ENCODE measurements at regions not wholly inside any gene's neighbourhood (a gene's known extent, or its start where the extent isn't known, plus 50 kb on each side); places are given as distances from the start of the nearest gene placed in this dataset.
"Not testable (repeated sequence)": the region's sequence is repeated elsewhere in the genome, so short reads cannot be mapped to it uniquely, and the experiment has no call there.

DNA sequence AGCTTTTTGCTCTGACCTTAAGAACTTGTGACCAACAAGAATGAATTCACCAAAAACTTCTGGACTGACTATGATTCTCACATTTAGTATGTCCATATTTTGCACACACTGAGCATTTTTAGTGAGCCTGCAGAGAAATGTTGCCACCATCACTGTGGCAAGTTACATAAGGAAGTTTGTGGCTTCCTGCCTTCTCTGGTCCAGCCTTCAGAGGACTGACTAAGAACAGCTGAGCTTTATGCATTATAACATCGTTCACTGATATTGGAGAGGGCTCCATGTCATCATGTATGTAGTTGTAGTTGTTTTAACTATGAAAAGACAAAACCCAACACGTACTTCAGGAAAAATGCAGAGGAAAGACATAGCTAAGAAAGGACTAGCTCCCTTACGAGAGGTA lies 218.0 kb upstream of the CRIM1 start:
- Histone ChIP-seq H3K9me3 (ENCODE audit: control insufficient read depth, low read length) (no peaks in the 10 kb centered on the region), H3K27ac (ENCODE audit: insufficient read depth, low read length, poor library complexity, severe bottlenecking) (no peak overlapping the region), H3K4me3 (ENCODE audit: insufficient read depth, low read depth, low read length, poor library complexity, severe bottlenecking) (no peak overlapping the region), H3K27me3 (replicated peaks; ENCODE audit: control insufficient read depth, insufficient read depth, low read length, poor library complexity, severe bottlenecking) (no peaks in the 10 kb centered on the region), H3K4me1 (ENCODE audit: control insufficient read depth, insufficient read depth, low read length, poor library complexity, severe bottlenecking) (peaks cover 4% of the 10 kb centered on the region), H3K36me3 (ENCODE audit: control insufficient read depth, insufficient read depth, low read length) (no peaks in the 10 kb centered on the region)
- no peak for DNase-seq

DNA sequence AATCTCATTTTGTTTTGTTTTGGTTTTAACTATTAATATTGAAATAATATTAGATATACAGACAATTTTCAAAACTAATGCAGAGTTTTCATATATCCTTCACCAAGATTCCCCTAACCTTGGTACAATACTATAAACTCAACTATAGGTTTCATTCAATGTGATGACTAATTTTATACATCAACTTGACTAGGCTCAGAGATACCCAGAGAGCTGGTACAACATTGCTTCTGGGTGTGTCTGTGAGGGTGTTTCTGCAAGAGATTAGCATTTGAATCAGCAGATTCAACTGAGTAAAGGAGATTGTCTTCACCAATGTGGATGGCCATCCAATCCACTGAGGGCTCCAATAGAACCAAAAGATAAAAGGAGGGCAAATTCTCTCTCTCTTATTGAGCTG lies 221.3 kb upstream of the CRIM1 start:
- no peaks in the 10 kb centered on the region for H3K9me3 ChIP-seq (ENCODE audit: control insufficient read depth, low read length)
- H3K27ac ChIP-seq (ENCODE audit: insufficient read depth, low read length, poor library complexity, severe bottlenecking) = no peak overlapping the region
- no peaks in the 10 kb centered on the region for H3K36me3 ChIP-seq (ENCODE audit: control insufficient read depth, insufficient read depth, low read length)
- H3K27me3 ChIP-seq (replicated peaks; ENCODE audit: control insufficient read depth, insufficient read depth, low read length, poor library complexity, severe bottlenecking) = no peaks in the 10 kb centered on the region
- peaks cover 4% of the 10 kb centered on the region for H3K4me1 ChIP-seq (ENCODE audit: control insufficient read depth, insufficient read depth, low read length, poor library complexity, severe bottlenecking)
- no peak for DNase-seq
- H3K4me3 ChIP-seq (ENCODE audit: insufficient read depth, low read depth, low read length, poor library complexity, severe bottlenecking) = no peak overlapping the region

DNA sequence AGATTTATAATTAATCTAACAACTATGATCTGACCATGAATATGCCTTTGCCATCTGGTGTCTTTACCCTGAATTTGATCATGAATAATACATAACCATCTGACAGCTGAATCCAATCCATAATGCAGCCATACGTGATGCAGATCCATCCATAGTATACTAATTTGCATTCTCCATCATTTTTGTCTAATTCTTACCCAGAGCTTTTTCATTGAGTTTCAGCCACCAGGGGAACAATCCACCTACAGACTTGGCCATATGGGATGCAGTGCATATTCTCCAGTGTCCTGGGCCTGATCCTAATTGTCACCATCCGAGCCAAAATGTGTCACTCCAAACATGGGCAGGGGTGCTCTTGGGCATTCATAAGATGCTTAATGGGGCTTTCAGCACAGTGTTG lies 227.2 kb upstream of the CRIM1 start:
- H3K27me3 ChIP-seq (replicated peaks; ENCODE audit: control insufficient read depth, insufficient read depth, low read length, poor library complexity, severe bottlenecking) = no peaks in the 10 kb centered on the region
- no peak for DNase-seq
- no peak overlapping the region for H3K27ac ChIP-seq (ENCODE audit: insufficient read depth, low read length, poor library complexity, severe bottlenecking)
- H3K4me3 ChIP-seq (ENCODE audit: insufficient read depth, low read depth, low read length, poor library complexity, severe bottlenecking) = no peak overlapping the region
- no peaks in the 10 kb centered on the region for H3K9me3 ChIP-seq (ENCODE audit: control insufficient read depth, low read length)
- no peaks in the 10 kb centered on the region for H3K4me1 ChIP-seq (ENCODE audit: control insufficient read depth, insufficient read depth, low read length, poor library complexity, severe bottlenecking)
- H3K36me3 ChIP-seq (ENCODE audit: control insufficient read depth, insufficient read depth, low read length) = no peaks in the 10 kb centered on the region

GRCh38 chr2:36125702-36126101 lies 229.9 kb upstream of the CRIM1 start:
- DNase-seq = no peak
- H3K4me1 ChIP-seq (ENCODE audit: control insufficient read depth, insufficient read depth, low read length, poor library complexity, severe bottlenecking) = no peaks in the 10 kb centered on the region
- H3K36me3 ChIP-seq (ENCODE audit: control insufficient read depth, insufficient read depth, low read length) = no peaks in the 10 kb centered on the region

DNA sequence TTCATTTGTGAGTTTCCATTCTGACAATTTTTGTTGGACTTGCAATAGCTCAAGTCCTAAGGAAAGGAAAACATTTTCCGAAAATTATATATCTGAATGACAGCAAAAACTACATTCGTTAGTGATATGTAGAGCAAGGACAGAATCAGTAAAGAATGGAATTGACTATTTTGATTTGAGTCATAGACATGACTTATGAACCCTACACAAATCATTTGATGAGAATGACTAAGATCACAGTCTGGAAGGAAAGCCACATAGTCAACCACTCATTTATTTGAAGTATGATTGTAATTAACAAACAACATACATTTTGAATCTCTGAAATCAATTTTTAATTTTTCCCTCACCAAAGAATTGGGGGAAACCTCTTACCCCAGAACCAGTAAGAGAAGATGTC lies 231.6 kb upstream of the CRIM1 start:
- Histone ChIP-seq H3K4me3 (ENCODE audit: insufficient read depth, low read depth, low read length, poor library complexity, severe bottlenecking) (no peak overlapping the region), H3K27ac (ENCODE audit: insufficient read depth, low read length, poor library complexity, severe bottlenecking) (no peak overlapping the region), H3K9me3 (ENCODE audit: control insufficient read depth, low read length) (no peaks in the 10 kb centered on the region), H3K36me3 (ENCODE audit: control insufficient read depth, insufficient read depth, low read length) (no peaks in the 10 kb centered on the region), H3K27me3 (replicated peaks; ENCODE audit: control insufficient read depth, insufficient read depth, low read length, poor library complexity, severe bottlenecking) (no peaks in the 10 kb centered on the region), H3K4me1 (ENCODE audit: control insufficient read depth, insufficient read depth, low read length, poor library complexity, severe bottlenecking) (no peaks in the 10 kb centered on the region)
- DNase-seq = no peak

More at GRCh38 chr2:36125702-36126101, 229.9 kb upstream of the CRIM1 start:
- no peak overlapping the region for H3K27ac ChIP-seq (ENCODE audit: insufficient read depth, low read length, poor library complexity, severe bottlenecking)
- no peak overlapping the region for H3K4me3 ChIP-seq (ENCODE audit: insufficient read depth, low read depth, low read length, poor library complexity, severe bottlenecking)
- no peaks in the 10 kb centered on the region for H3K27me3 ChIP-seq (replicated peaks; ENCODE audit: control insufficient read depth, insufficient read depth, low read length, poor library complexity, severe bottlenecking)
- H3K9me3 ChIP-seq (ENCODE audit: control insufficient read depth, low read length) = no peaks in the 10 kb centered on the region

DNA sequence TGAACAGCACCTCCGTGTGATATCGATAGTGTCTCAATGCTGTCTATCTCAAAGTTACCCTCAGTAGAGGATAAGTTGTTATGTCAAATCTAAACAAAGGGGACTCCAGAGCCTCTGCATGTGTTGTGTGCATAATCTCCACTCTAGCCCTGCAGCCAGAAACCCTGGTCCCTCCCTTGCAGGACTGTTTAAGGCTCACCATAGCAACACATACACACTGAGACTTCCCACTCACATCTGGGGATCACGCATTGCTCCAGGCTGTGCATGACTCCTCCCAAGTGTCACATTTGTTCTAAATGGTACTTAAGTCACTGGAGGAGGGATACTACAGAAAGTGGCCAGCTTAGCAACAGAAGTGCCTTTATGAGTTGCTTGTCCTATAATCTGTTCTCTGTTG lies 258.6 kb upstream of the CRIM1 start:
- Histone ChIP-seq H3K4me3 (ENCODE audit: insufficient read depth, low read depth, low read length, poor library complexity, severe bottlenecking) (no peak overlapping the region), H3K9me3 (ENCODE audit: control insufficient read depth, low read length) (no peaks in the 10 kb centered on the region), H3K27me3 (replicated peaks; ENCODE audit: control insufficient read depth, insufficient read depth, low read length, poor library complexity, severe bottlenecking) (no peaks in the 10 kb centered on the region), H3K4me1 (ENCODE audit: control insufficient read depth, insufficient read depth, low read length, poor library complexity, severe bottlenecking) (no peaks in the 10 kb centered on the region), H3K27ac (ENCODE audit: insufficient read depth, low read length, poor library complexity, severe bottlenecking) (no peak overlapping the region), H3K36me3 (ENCODE audit: control insufficient read depth, insufficient read depth, low read length) (no peaks in the 10 kb centered on the region)
- no peak for DNase-seq

DNA sequence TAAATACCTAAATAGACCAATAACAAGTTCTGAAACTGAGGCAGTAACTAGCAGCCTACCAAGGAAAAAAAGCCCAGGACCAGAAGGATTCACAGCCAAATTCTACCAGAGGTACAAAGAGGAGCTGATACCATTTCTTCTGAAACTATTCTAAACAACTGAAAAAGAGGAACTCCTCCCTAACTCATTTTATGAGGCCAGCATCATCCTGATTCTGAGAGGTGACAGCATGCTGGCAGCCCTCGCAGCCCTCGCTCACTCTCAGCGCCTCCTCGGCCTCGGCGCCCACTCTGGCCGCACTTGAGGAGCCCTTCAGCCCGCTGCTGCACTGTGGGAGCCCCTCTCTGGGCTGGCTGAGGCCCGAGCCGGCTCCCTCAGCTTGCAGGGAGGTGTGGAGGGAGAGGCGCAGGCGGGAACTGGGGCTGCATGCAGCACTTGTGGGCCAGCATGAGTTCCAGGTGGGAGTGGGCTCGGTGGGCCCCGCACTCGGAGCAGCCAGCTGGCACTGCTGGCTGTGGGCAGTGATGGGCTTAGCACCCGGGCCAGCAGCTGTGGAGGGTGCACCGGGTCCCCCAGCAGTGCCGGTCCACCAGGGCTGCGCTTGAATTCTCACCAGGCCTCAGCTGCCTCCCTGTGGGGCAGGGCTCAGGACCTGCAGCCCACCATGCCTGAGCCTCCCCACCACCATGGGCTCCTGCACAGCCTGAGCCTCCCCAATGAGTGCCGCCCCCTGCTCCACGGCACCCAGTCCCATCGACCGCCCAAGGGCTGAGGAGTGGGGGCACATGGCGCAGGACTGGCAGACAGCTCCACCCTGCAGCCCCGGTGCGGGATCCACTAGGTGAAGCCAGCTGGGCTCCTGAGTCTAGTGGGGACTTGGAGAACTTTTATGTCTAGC lies 263.5 kb upstream of the CRIM1 start:
- not testable (repeated sequence) for H3K4me1 ChIP-seq (ENCODE audit: control insufficient read depth, insufficient read depth, low read length, poor library complexity, severe bottlenecking); H3K36me3 ChIP-seq (ENCODE audit: control insufficient read depth, insufficient read depth, low read length); DNase-seq; H3K4me3 ChIP-seq (ENCODE audit: insufficient read depth, low read depth, low read length, poor library complexity, severe bottlenecking); H3K27ac ChIP-seq (ENCODE audit: insufficient read depth, low read length, poor library complexity, severe bottlenecking); H3K27me3 ChIP-seq (replicated peaks; ENCODE audit: control insufficient read depth, insufficient read depth, low read length, poor library complexity, severe bottlenecking); H3K9me3 ChIP-seq (ENCODE audit: control insufficient read depth, low read length)

- no peak for DNase-seq
- Histone ChIP-seq H3K4me1 (ENCODE audit: control insufficient read depth, insufficient read depth, low read length, poor library complexity, severe bottlenecking) (no peaks in the 10 kb centered on the region), H3K4me3 (ENCODE audit: insufficient read depth, low read depth, low read length, poor library complexity, severe bottlenecking) (no peak overlapping the region), H3K27ac (ENCODE audit: insufficient read depth, low read length, poor library complexity, severe bottlenecking) (no peak overlapping the region), H3K27me3 (replicated peaks; ENCODE audit: control insufficient read depth, insufficient read depth, low read length, poor library complexity, severe bottlenecking) (no peaks in the 10 kb centered on the region), H3K9me3 (ENCODE audit: control insufficient read depth, low read length) (no peaks in the 10 kb centered on the region), H3K36me3 (ENCODE audit: control insufficient read depth, insufficient read depth, low read length) (no peaks in the 10 kb centered on the region)
Observed at GRCh38 chr2:36088716-36089328, 266.8 kb upstream of the CRIM1 start.

- Histone ChIP-seq H3K36me3 (ENCODE audit: control insufficient read depth, insufficient read depth, low read length) (no peaks in the 10 kb centered on the region), H3K27me3 (replicated peaks; ENCODE audit: control insufficient read depth, insufficient read depth, low read length, poor library complexity, severe bottlenecking) (no peaks in the 10 kb centered on the region), H3K9me3 (ENCODE audit: control insufficient read depth, low read length) (no peaks in the 10 kb centered on the region), H3K27ac (ENCODE audit: insufficient read depth, low read length, poor library complexity, severe bottlenecking) (no peak overlapping the region), H3K4me1 (ENCODE audit: control insufficient read depth, insufficient read depth, low read length, poor library complexity, severe bottlenecking) (no peaks in the 10 kb centered on the region), H3K4me3 (ENCODE audit: insufficient read depth, low read depth, low read length, poor library complexity, severe bottlenecking) (no peak overlapping the region)
- no peak for DNase-seq
Observed at GRCh38 chr2:36087344-36087743, 268.2 kb upstream of the CRIM1 start.

DNA sequence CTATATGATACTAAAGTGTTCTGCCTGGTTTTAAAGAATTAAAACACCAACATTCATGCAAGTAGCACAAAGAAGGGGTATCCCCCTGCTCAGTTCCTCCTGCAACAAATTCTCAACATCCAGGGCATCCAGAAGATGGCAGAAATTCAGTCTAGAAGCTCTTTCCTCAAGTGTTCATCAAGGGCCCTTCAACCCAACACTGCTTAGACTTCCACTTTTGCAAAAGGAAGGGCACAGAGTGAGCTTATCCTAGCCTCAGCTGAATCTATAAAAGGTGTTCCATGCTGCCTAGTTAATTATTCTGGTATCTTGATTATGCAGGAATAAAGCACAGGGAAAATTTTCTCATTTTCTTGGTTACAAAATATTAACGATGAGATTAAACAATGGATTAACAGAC lies 275.8 kb upstream of the CRIM1 start:
- Histone ChIP-seq H3K9me3 (ENCODE audit: control insufficient read depth, low read length) (no peaks in the 10 kb centered on the region), H3K4me3 (ENCODE audit: insufficient read depth, low read depth, low read length, poor library complexity, severe bottlenecking) (no peak overlapping the region), H3K27ac (ENCODE audit: insufficient read depth, low read length, poor library complexity, severe bottlenecking) (no peak overlapping the region), H3K36me3 (ENCODE audit: control insufficient read depth, insufficient read depth, low read length) (no peaks in the 10 kb centered on the region), H3K4me1 (ENCODE audit: control insufficient read depth, insufficient read depth, low read length, poor library complexity, severe bottlenecking) (no peaks in the 10 kb centered on the region), H3K27me3 (replicated peaks; ENCODE audit: control insufficient read depth, insufficient read depth, low read length, poor library complexity, severe bottlenecking) (no peaks in the 10 kb centered on the region)
- DNase-seq = no peak
